Psoas muscle (tissue), 7 donors: ENCODE measurements at regions not wholly inside any gene's neighbourhood (a gene's known extent, or its start where the extent isn't known, plus 50 kb on each side); places are given as distances from the start of the nearest gene placed in this dataset.

Source experiments
- ATAC-seq, 4 donors: fragments of 200-7000 bp; cut with Tn5 transposase; one replicate each; pipeline ENCODE4 v1.9.1; 2020; ENCODE audit warnings: moderate library complexity in 3 of 4, mild to moderate bottlenecking in 2 of 4
- DNase-seq, 2 donors: peaks; one replicate each; pipeline ENCODE4 v3.0.0-alpha.2; 2020
- H3K27ac ChIP-seq: fragments of 200-600 bp; one replicate; pipeline ENCODE4 v1.8.0; 2022
- H3K27me3 ChIP-seq, 3 donors: fragments of 200-600 bp in 1 of 3; one replicate each; pipeline versions ENCODE4 v1.6.1 to v1.8.0; 2013 to 2022; ENCODE audit warnings: low read length in 2 of 3, mild to moderate bottlenecking in 2 of 3, moderate library complexity in 1 of 3; ENCODE audit not compliant: insufficient read depth in 3 of 3
- H3K36me3 ChIP-seq, 2 donors: fragments of 200-600 bp in 1 of 2; one replicate each; pipeline versions ENCODE4 v1.6.1 to v1.8.0; 2013 to 2022; ENCODE audit warnings: low read depth in 1 of 2, mild to moderate bottlenecking in 1 of 2, moderate library complexity in 1 of 2; ENCODE audit not compliant: insufficient read depth in 1 of 2
- H3K4me1 ChIP-seq: fragments of 200-600 bp; one replicate; pipeline ENCODE4 v1.8.0; 2022
- H3K4me3 ChIP-seq: fragments of 200-600 bp; one replicate; pipeline ENCODE4 v1.8.0; 2022; ENCODE audit warnings: mild to moderate bottlenecking
- H3K9me3 ChIP-seq: fragments of 200-600 bp; one replicate; pipeline ENCODE4 v1.8.0; 2022
- WGBS, 3 donors: extraction: QIAGEN DNeasy Blood & Tissue Kit; methylation state at CpG; one replicate each; pipeline versions ENCODE4 v1.1.6 to v1.1.7; 2013; 5-methylcytosine and 5-hydroxymethylcytosine counted together
- intact Hi-C, 2 donors: fragments of 100-400 bp; cut with DNase I; formaldehyde crosslinking; loops; one replicate each; pipeline versions ENCODE4 v1.11.0 to v1.14.2; 2022
- TF ChIP-seq, protein P1 (sequence below): fragments of 200-600 bp; IDR thresholded peaks from one replicate; pipeline ENCODE4 v1.8.0; 2022; ENCODE audit warnings: antibody characterized with exemption
- donor health status: healthy with polysubstance abuse.
- donor health status: DM: no; HTN: no; CAD: no; lungs with moderate emphysema.
- donor health status: Bipolar disorder and iron deficiency.
- donor health status: healthy.
- donor health status: DM: yes; HTN: yes; CAD: no.
- donor health status: DM: no; HTN: no; CAD: no.
- donor health status: DM: yes; HTN: yes; CAD: no.

DNA sequence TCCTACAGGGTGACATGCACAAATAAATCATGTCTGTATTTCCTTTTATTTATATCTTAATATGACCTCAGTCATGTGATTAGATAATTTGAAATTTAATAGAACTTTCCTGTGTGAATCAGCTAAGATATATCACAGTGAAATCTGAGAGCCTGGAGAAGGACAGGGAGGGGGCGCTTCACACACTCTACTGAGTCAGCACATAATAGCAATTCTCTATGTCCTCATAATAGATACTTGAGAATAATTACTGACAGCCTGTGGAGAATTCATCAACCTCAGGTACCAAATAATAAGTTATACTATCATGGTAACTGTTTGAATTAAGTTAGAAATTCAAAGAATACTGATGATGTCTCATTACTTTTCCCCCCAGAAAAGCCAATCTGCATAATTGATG, 98.0 kb upstream of the SLC10A2 start:
- intact Hi-C loops = no loop called here
- no peak overlapping the region for H3K27ac ChIP-seq
- no peaks in the 10 kb centered on the region for H3K4me1 ChIP-seq
- no peaks in the 10 kb centered on the region for H3K9me3 ChIP-seq
- no peak for ATAC-seq
- peaks cover 0 to 2% (median 0%) of the 10 kb centered on the region in 3 donors for H3K27me3 ChIP-seq
- 51 to 68% (median 58%) methylated on average over 1 of the region's 1 CpG for WGBS, 3 donors
- no peaks in the 10 kb centered on the region for H3K36me3 ChIP-seq
- TF ChIP-seq, protein P1, sequence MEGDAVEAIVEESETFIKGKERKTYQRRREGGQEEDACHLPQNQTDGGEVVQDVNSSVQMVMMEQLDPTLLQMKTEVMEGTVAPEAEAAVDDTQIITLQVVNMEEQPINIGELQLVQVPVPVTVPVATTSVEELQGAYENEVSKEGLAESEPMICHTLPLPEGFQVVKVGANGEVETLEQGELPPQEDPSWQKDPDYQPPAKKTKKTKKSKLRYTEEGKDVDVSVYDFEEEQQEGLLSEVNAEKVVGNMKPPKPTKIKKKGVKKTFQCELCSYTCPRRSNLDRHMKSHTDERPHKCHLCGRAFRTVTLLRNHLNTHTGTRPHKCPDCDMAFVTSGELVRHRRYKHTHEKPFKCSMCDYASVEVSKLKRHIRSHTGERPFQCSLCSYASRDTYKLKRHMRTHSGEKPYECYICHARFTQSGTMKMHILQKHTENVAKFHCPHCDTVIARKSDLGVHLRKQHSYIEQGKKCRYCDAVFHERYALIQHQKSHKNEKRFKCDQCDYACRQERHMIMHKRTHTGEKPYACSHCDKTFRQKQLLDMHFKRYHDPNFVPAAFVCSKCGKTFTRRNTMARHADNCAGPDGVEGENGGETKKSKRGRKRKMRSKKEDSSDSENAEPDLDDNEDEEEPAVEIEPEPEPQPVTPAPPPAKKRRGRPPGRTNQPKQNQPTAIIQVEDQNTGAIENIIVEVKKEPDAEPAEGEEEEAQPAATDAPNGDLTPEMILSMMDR = no peak
- H3K4me3 ChIP-seq = no peak overlapping the region
- no peak for DNase-seq

DNA sequence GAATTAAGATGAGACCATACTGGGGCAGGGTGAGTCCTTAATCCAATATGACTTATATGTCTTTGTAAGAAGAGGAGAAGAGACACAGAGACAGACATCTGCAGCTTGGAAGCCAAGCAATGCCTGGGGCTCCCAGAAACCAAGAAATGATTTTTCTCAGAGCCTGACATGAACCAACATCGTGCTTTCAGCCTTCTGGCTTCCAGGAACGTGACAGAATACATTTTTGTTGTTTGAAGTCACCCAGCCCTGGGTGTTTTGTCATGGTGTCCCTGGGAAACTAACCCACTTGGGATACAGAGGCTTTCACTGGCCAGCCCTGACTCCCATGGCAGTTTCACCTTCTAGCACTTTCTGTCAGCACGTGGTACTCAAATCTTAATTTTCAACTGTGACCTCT, 95.3 kb upstream of the SLC10A2 start:
- Histone ChIP-seq H3K9me3 (no peaks in the 10 kb centered on the region), H3K4me1 (no peaks in the 10 kb centered on the region), H3K36me3 (no peaks in the 10 kb centered on the region), H3K27me3 (peaks cover 0 to 2% (median 0%) of the 10 kb centered on the region in 3 donors), H3K4me3 (no peak overlapping the region), H3K27ac (no peak overlapping the region)
- 32 to 42% (median 34%) methylated on average over 3 of the region's 3 CpGs for WGBS, 3 donors
- ATAC-seq (no peak), DNase-seq (no peak)
- TF ChIP-seq, protein P1 = no peak
- intact Hi-C loops = no loop called here

DNA sequence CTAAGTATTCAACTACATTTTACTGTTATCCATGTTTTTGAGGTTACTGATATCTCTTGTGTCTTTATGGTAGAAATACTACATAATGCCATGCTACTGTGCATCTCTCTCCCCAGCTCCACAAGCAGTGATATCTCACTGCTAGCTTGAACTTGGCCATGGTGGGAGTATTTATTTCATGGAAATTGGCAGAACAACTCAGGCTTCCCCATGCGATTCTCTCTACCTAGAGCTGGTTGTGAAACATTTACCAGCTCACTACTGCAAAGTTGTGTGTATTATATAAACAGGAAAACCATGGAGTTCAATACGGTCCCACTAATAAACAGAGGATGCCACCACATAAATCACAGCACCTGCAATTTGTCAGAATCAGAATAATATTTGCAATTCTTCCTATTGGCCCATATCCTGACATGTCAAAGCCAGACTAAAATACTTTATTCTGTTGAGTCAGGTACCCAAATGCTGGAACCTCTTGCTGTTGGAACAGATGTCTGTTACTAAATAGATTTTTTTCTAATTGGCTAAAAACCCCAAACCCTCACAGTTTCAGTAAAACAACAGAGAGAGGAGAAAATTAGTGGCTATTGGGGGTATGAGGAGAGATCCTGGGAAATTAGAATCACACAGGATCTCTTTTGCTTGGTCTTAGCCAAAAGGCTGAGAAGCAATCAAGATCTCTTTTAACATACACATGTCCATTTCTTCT, 91.4 kb upstream of the SLC10A2 start:
- no peaks in the 10 kb centered on the region for H3K4me1 ChIP-seq
- H3K4me3 ChIP-seq = no peak overlapping the region
- peaks cover 0 to 5% (median 0%) of the 10 kb centered on the region in 3 donors for H3K27me3 ChIP-seq
- DNase-seq = no peak
- no peak overlapping the region for H3K27ac ChIP-seq
- ATAC-seq = no peak
- intact Hi-C loops = no loop called here
- WGBS, 3 donors = 31 to 56% (median 35%) methylated on average over 2 of the region's 2 CpGs
- no peaks in the 10 kb centered on the region for H3K36me3 ChIP-seq
- TF ChIP-seq, protein P1 = no peak
- H3K9me3 ChIP-seq = no peaks in the 10 kb centered on the region

DNA sequence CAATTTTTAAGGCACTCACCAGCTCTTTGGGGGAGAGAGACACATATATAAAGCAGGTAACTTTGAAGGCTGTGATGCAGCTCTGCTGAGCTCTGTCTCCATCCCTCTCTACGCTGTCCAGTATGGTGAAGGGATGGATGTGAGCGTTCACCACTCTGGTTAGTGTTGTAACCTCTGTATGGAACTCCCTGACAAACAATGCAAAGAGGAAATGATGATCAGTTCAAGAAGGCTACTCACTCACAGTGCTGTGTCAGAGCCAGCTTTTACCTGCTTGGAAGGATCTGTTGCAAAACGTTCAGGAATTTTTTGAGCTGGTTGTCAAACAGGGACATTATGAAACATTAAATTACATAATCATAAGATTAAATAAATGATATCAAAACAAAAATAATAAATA, 90.8 kb upstream of the SLC10A2 start:
- TF ChIP-seq, protein P1 = no peak
- ATAC-seq (no peak), DNase-seq (no peak)
- Histone ChIP-seq H3K27ac (no peak overlapping the region), H3K4me1 (no peaks in the 10 kb centered on the region), H3K27me3 (peaks cover 0 to 5% (median 0%) of the 10 kb centered on the region in 3 donors), H3K9me3 (no peaks in the 10 kb centered on the region), H3K4me3 (no peak overlapping the region), H3K36me3 (no peaks in the 10 kb centered on the region)
- intact Hi-C loops = no loop called here
- 57 to 62% (median 57%) methylated on average over 3 of the region's 3 CpGs for WGBS, 3 donors
